Erythroblast (primary cell): ENCODE measurements at regions not wholly inside any gene's neighbourhood (a gene's known extent, or its start where the extent isn't known, plus 50 kb on each side); places are given as distances from the start of the nearest gene placed in this dataset.
"Not testable (repeated sequence)": the region's sequence is repeated elsewhere in the genome, so short reads cannot be mapped to it uniquely, and the experiment has no call there.

Experiments
- GATA1 ChIP-seq: IDR thresholded peaks from 2 replicates; pipeline ENCODE4 v1.6.1; 2011; ENCODE audit warnings: low read depth, mild to moderate bottlenecking, control low read depth, low read length, moderate library complexity
- POLR2A ChIP-seq: IDR thresholded peaks from 2 replicates; pipeline ENCODE4 v1.6.1; 2011; ENCODE audit warnings: mild to moderate bottlenecking, low read length

DNA sequence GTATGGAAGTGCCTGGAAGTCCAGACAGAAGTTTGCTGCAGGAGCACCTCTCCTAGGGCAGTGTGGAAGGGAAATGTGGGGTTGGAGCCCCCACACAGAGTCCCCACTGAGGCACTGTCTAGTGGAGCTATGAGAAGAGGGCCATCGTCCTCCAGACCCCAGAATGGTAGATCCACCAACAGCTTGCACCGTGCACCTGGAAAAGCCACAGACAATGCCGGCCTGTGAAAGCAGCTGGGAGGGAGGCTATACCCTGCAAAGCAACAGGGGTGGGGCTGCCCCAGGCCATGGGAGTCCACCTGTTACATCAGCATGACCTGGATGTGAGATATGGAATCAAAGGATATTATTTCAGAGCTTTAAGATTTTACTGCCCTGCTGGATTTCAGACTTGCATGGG lies 551.4 kb downstream of the PPP4R3C start:
- not testable (repeated sequence) for TF ChIP-seq POLR2A, GATA1
